Embryonic facial prominence (tissue), 1 donor: ENCODE measurements at regions not wholly inside any gene's neighbourhood (a gene's known extent, or its start where the extent isn't known, plus 50 kb on each side); places are given as distances from the start of the nearest gene placed in this dataset.

Experiments
- DNase-seq: peaks from one replicate; pipeline ENCODE4 v3.0.0-alpha.2; 2016; ENCODE audit errors: extremely low spot score

GRCh38 chr16:27681681-27682080 lies 131.7 kb downstream of the KATNIP start:
- DNase-seq: no peak

- no peak for DNase-seq
Measured at GRCh38 chr16:27684047-27684446, 134.1 kb downstream of the KATNIP start.

GRCh38 chr16:27685807-27686206 lies 135.9 kb downstream of the KATNIP start:
- DNase-seq: no peak

- DNase-seq: no peak
Measured at GRCh38 chr16:27686926-27687325, 137.0 kb downstream of the KATNIP start.

- DNase-seq: no peak
Measured at GRCh38 chr16:27687605-27688004, 137.7 kb downstream of the KATNIP start.

- no peak for DNase-seq
Measured at GRCh38 chr16:27689711-27690110, 139.8 kb downstream of the KATNIP start.

GRCh38 chr16:27690608-27691007 lies 140.7 kb downstream of the KATNIP start:
- no peak for DNase-seq

GRCh38 chr16:27691721-27692120 lies 141.8 kb downstream of the KATNIP start:
- no peak for DNase-seq

- DNase-seq: no peak
Measured at GRCh38 chr16:27692576-27692975, 142.6 kb downstream of the KATNIP start.

- no peak for DNase-seq
Measured at GRCh38 chr16:27695161-27695560, 145.2 kb downstream of the KATNIP start.

- no peak for DNase-seq
Measured at GRCh38 chr16:27698266-27698665, 148.3 kb downstream of the KATNIP start.

- DNase-seq: no peak
Measured at GRCh38 chr16:27698746-27699145, 148.8 kb downstream of the KATNIP start.

- no peak for DNase-seq
Measured at GRCh38 chr16:27699540-27699939, 149.6 kb downstream of the KATNIP start.

GRCh38 chr16:27700304-27700995 lies 150.5 kb downstream of the KATNIP start:
- no peak for DNase-seq

GRCh38 chr16:27701381-27701780 lies 151.4 kb downstream of the KATNIP start:
- no peak for DNase-seq

GRCh38 chr16:27703121-27703520 lies 153.2 kb downstream of the KATNIP start:
- DNase-seq: no peak

- no peak for DNase-seq
Measured at GRCh38 chr16:27703545-27703944, 153.6 kb downstream of the KATNIP start.

- DNase-seq: no peak
Measured at GRCh38 chr16:27704252-27704651, 154.3 kb downstream of the KATNIP start.

- no peak for DNase-seq
Measured at GRCh38 chr16:27706156-27706865, 156.4 kb downstream of the KATNIP start.

- no peak for DNase-seq
Measured at GRCh38 chr16:27706866-27707685, 157.1 kb downstream of the KATNIP start.

- no peak for DNase-seq
Measured at GRCh38 chr16:27708651-27709050, 158.7 kb downstream of the KATNIP start.

- no peak for DNase-seq
Measured at GRCh38 chr16:27712251-27712711, 162.3 kb downstream of the KATNIP start.
